Liver (tissue), 8 donors: ENCODE measurements at regions not wholly inside any gene's neighbourhood (a gene's known extent, or its start where the extent isn't known, plus 50 kb on each side); places are given as distances from the start of the nearest gene placed in this dataset.

Source experiments
- DNase-seq: peaks from one replicate; pipeline ENCODE4 v3.0.0-alpha.2; 2017; ENCODE audit warnings: low spot score
- H3K27ac ChIP-seq, 2 donors: one replicate each; pipeline ENCODE4 v1.7.0; 2013; ENCODE audit warnings: inconsistent platforms in 2 of 2, low read length in 2 of 2, control low read depth in 1 of 2, low read depth in 1 of 2, mild to moderate bottlenecking in 1 of 2
- H3K27me3 ChIP-seq, 4 donors: one replicate each; pipeline versions ENCODE4 v1.6.1 to v1.7.0; 2013; ENCODE audit warnings: low read length in 3 of 4, inconsistent platforms in 1 of 4, mild to moderate bottlenecking in 1 of 4, moderate library complexity in 1 of 4; ENCODE audit not compliant: control insufficient read depth in 4 of 4, insufficient read depth in 4 of 4
- H3K36me3 ChIP-seq, 4 donors: one replicate each; pipeline versions ENCODE4 v1.6.1 to v1.7.0; 2013; ENCODE audit warnings: low read length in 3 of 4, mild to moderate bottlenecking in 3 of 4, low read depth in 1 of 4, moderate library complexity in 1 of 4; ENCODE audit not compliant: control insufficient read depth in 4 of 4, insufficient read depth in 3 of 4
- H3K4me1 ChIP-seq, 4 donors: one replicate each; pipeline versions ENCODE4 v1.6.1 to v1.7.0; 2013; ENCODE audit warnings: low read length in 3 of 4, mild to moderate bottlenecking in 3 of 4, moderate library complexity in 1 of 4; ENCODE audit not compliant: control insufficient read depth in 4 of 4, insufficient read depth in 4 of 4
- H3K4me3 ChIP-seq, 3 donors: one replicate each; pipeline versions ENCODE4 v1.6.1 to v1.7.0; 2013; ENCODE audit warnings: low read length in 3 of 3, control low read depth in 1 of 3, low read depth in 1 of 3, mild to moderate bottlenecking in 1 of 3
- H3K9ac ChIP-seq, 2 donors: one replicate each; pipeline ENCODE4 v1.7.0; 2013; ENCODE audit warnings: low read length in 2 of 2, mild to moderate bottlenecking in 2 of 2, moderate library complexity in 2 of 2, control low read depth in 1 of 2, low read depth in 1 of 2
- H3K9me3 ChIP-seq, 4 donors: one replicate each; pipeline versions ENCODE4 v1.6.1 to v1.7.0; 2013; ENCODE audit warnings: low read length in 3 of 4; ENCODE audit not compliant: control insufficient read depth in 4 of 4
- EGR1 ChIP-seq, 2 donors: IDR thresholded peaks; 2 replicates each; pipeline ENCODE4 v1.6.1; 2016 to 2018; ENCODE audit warnings: antibody characterized with exemption in 2 of 2, low read depth in 2 of 2
- FOXA1 ChIP-seq: IDR thresholded peaks from 2 replicates; pipeline ENCODE4 v1.6.1; 2016; ENCODE audit warnings: antibody characterized with exemption
- FOXA2 ChIP-seq: IDR thresholded peaks from 2 replicates; pipeline ENCODE4 v1.6.1; 2016; ENCODE audit warnings: antibody characterized with exemption
- GABPA ChIP-seq, 2 donors: IDR thresholded peaks in 1 of 2; conservative IDR thresholded peaks in 1 of 2; 2 replicates each; pipeline ENCODE4 v1.6.1; 2016; ENCODE audit warnings: antibody characterized with exemption in 2 of 2, mild to moderate bottlenecking in 1 of 2, moderate library complexity in 1 of 2
- HNF4A ChIP-seq, 2 donors: conservative IDR thresholded peaks; 2 replicates each; pipeline ENCODE4 v1.6.1; 2016; ENCODE audit warnings: antibody characterized with exemption in 2 of 2, mild to moderate bottlenecking in 2 of 2
- HNF4G ChIP-seq: IDR thresholded peaks from 2 replicates; pipeline ENCODE4 v1.6.1; 2016; ENCODE audit warnings: antibody characterized with exemption
- JUND ChIP-seq, 2 donors: IDR thresholded peaks; 2 replicates each; pipeline ENCODE4 v1.6.1; 2016; ENCODE audit warnings: antibody characterized with exemption in 2 of 2
- NR2F2 ChIP-seq: IDR thresholded peaks from 2 replicates; pipeline ENCODE4 v1.6.1; 2016; ENCODE audit warnings: antibody characterized with exemption
- RAD21 ChIP-seq, 2 donors: IDR thresholded peaks; 2 replicates each; pipeline ENCODE4 v1.6.1; 2016; ENCODE audit warnings: antibody characterized with exemption in 2 of 2, mild to moderate bottlenecking in 2 of 2
- RXRA ChIP-seq, 2 donors: IDR thresholded peaks; 2 replicates each; pipeline ENCODE4 v1.6.1; 2017 to 2018; ENCODE audit warnings: antibody characterized with exemption in 2 of 2, mild to moderate bottlenecking in 1 of 2
- SP1 ChIP-seq: IDR thresholded peaks from 2 replicates; pipeline ENCODE4 v1.6.1; 2018; ENCODE audit warnings: antibody characterized with exemption, mild to moderate bottlenecking
- TAF1 ChIP-seq: conservative IDR thresholded peaks from 2 replicates; pipeline ENCODE4 v1.6.1; 2016; ENCODE audit warnings: antibody characterized with exemption, mild to moderate bottlenecking
- YY1 ChIP-seq: IDR thresholded peaks from 2 replicates; pipeline ENCODE4 v1.6.1; 2016; ENCODE audit warnings: antibody characterized with exemption, mild to moderate bottlenecking
- whole genome bisulfite sequencing: extraction: QIAGEN DNeasy Blood & Tissue Kit; methylation state at CpG from one replicate; pipeline ENCODE4 v1.1.7; 2013; 5-methylcytosine and 5-hydroxymethylcytosine counted together
- TF ChIP-seq, protein P1 (sequence below): IDR thresholded peaks from 2 replicates; pipeline ENCODE4 v1.6.1; 2016; ENCODE audit warnings: antibody characterized with exemption, mild to moderate bottlenecking
- TF ChIP-seq, protein P2 (sequence below): fragments of 150-350 bp; IDR thresholded peaks from 2 replicates; pipeline ENCODE4 v1.5.1; 2017; ENCODE audit warnings: improper control_type of control experiment, low read depth, low read length; ENCODE audit not compliant: missing input control
- TF ChIP-seq, protein P3 (sequence below): IDR thresholded peaks from 2 replicates; pipeline ENCODE4 v1.6.1; 2016; ENCODE audit warnings: antibody characterized with exemption
- TF ChIP-seq, protein P4 (sequence below): IDR thresholded peaks from 2 replicates; pipeline ENCODE4 v1.6.1; 2016; ENCODE audit warnings: antibody characterized with exemption
- TF ChIP-seq, protein P5 (sequence below): IDR thresholded peaks from 2 replicates; pipeline ENCODE4 v1.6.1; 2016; ENCODE audit warnings: antibody characterized with exemption
- donor health status: healthy.
- donor health status: healthy.
- donor health status: healthy.
- donor health status: healthy.
- donor health status: healthy.

DNA sequence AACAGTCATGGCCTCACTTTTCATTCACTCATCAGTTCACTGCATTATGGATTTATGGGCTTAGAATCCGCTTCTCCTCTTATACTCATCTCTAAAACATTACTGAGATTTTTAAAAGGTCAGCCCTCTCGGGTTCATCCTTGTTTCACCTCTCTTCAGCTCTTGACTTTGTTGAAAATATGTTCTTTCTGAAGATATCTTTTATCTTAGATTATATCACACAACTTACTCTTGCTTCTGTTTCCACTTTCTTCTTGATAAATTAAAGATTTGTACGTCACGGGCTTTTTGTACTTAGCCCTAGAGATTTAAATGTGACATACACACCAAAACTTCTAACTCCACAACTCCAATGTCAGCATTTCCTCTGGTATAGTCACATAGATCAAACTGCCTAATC lies 342.5 kb upstream of the TMEM229A start:
- Histone ChIP-seq H3K27ac (no peak overlapping the region), H3K4me3 (no peak overlapping the region), H3K36me3 (no peaks in the 10 kb centered on the region), H3K9me3 (no peaks in the 10 kb centered on the region), H3K9ac (no peak overlapping the region), H3K4me1 (no peaks in the 10 kb centered on the region), H3K27me3 (no peaks in the 10 kb centered on the region)
- WGBS, result 79% methylated on average over 4 of the region's 4 CpGs
- TF ChIP-seq SP1, result no peak
- TF ChIP-seq, protein P1, sequence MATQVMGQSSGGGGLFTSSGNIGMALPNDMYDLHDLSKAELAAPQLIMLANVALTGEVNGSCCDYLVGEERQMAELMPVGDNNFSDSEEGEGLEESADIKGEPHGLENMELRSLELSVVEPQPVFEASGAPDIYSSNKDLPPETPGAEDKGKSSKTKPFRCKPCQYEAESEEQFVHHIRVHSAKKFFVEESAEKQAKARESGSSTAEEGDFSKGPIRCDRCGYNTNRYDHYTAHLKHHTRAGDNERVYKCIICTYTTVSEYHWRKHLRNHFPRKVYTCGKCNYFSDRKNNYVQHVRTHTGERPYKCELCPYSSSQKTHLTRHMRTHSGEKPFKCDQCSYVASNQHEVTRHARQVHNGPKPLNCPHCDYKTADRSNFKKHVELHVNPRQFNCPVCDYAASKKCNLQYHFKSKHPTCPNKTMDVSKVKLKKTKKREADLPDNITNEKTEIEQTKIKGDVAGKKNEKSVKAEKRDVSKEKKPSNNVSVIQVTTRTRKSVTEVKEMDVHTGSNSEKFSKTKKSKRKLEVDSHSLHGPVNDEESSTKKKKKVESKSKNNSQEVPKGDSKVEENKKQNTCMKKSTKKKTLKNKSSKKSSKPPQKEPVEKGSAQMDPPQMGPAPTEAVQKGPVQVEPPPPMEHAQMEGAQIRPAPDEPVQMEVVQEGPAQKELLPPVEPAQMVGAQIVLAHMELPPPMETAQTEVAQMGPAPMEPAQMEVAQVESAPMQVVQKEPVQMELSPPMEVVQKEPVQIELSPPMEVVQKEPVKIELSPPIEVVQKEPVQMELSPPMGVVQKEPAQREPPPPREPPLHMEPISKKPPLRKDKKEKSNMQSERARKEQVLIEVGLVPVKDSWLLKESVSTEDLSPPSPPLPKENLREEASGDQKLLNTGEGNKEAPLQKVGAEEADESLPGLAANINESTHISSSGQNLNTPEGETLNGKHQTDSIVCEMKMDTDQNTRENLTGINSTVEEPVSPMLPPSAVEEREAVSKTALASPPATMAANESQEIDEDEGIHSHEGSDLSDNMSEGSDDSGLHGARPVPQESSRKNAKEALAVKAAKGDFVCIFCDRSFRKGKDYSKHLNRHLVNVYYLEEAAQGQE, result no peak
- TF ChIP-seq, protein P2, sequence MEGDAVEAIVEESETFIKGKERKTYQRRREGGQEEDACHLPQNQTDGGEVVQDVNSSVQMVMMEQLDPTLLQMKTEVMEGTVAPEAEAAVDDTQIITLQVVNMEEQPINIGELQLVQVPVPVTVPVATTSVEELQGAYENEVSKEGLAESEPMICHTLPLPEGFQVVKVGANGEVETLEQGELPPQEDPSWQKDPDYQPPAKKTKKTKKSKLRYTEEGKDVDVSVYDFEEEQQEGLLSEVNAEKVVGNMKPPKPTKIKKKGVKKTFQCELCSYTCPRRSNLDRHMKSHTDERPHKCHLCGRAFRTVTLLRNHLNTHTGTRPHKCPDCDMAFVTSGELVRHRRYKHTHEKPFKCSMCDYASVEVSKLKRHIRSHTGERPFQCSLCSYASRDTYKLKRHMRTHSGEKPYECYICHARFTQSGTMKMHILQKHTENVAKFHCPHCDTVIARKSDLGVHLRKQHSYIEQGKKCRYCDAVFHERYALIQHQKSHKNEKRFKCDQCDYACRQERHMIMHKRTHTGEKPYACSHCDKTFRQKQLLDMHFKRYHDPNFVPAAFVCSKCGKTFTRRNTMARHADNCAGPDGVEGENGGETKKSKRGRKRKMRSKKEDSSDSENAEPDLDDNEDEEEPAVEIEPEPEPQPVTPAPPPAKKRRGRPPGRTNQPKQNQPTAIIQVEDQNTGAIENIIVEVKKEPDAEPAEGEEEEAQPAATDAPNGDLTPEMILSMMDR, result no peak
- TF ChIP-seq, protein P3, sequence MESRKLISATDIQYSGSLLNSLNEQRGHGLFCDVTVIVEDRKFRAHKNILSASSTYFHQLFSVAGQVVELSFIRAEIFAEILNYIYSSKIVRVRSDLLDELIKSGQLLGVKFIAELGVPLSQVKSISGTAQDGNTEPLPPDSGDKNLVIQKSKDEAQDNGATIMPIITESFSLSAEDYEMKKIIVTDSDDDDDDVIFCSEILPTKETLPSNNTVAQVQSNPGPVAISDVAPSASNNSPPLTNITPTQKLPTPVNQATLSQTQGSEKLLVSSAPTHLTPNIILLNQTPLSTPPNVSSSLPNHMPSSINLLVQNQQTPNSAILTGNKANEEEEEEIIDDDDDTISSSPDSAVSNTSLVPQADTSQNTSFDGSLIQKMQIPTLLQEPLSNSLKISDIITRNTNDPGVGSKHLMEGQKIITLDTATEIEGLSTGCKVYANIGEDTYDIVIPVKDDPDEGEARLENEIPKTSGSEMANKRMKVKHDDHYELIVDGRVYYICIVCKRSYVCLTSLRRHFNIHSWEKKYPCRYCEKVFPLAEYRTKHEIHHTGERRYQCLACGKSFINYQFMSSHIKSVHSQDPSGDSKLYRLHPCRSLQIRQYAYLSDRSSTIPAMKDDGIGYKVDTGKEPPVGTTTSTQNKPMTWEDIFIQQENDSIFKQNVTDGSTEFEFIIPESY, result no peak
- no peak for TF ChIP-seq HNF4G
- TF ChIP-seq TAF1, result no peak
- TF ChIP-seq RAD21 (IDR thresholded peaks at IDR 0.05), result no peak
- no peak for TF ChIP-seq EGR1 (IDR thresholded peaks at IDR 0.05; ENCODE audit: low read depth in 2 of 2)
- TF ChIP-seq RXRA (IDR thresholded peaks at IDR 0.05), result no peak
- TF ChIP-seq NR2F2, result no peak
- TF ChIP-seq FOXA2, result no peak
- TF ChIP-seq, protein P4, sequence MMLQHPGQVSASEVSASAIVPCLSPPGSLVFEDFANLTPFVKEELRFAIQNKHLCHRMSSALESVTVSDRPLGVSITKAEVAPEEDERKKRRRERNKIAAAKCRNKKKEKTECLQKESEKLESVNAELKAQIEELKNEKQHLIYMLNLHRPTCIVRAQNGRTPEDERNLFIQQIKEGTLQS, result no peak
- no peak for TF ChIP-seq GABPA (IDR thresholded peaks at IDR 0.05 in 1 of 2, conservative IDR thresholded peaks at IDR 0.05 in 1 of 2)
- TF ChIP-seq HNF4A (conservative IDR thresholded peaks at IDR 0.05), result no peak
- TF ChIP-seq, protein P5, sequence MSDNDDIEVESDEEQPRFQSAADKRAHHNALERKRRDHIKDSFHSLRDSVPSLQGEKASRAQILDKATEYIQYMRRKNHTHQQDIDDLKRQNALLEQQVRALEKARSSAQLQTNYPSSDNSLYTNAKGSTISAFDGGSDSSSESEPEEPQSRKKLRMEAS, result no peak
- no peak for TF ChIP-seq JUND (IDR thresholded peaks at IDR 0.05)
- no peak for TF ChIP-seq FOXA1
- DNase-seq, result no peak

DNA sequence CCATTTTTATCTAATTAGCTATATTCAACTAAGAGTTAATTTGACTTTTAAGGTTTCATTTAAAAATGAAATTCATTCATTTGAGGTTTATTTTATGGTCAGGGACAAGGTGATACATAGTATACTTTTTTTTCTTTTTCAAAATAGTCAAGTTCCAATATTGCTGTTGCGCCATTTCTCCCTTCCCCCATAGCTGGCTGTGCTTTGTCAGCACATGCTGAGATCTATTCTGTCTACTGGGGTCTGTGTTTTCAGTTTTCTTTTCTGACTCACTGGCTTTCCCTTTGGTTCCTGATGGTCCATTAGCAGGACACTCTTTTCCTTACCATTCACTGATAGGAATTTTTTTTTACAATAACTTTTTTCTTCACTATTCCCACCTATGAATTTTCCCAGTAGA lies 336.4 kb upstream of the TMEM229A start:
- WGBS, result 87% methylated on average over 1 of the region's 1 CpG
- Histone ChIP-seq H3K4me3 (no peak overlapping the region), H3K4me1 (no peaks in the 10 kb centered on the region), H3K9ac (no peak overlapping the region), H3K36me3 (no peaks in the 10 kb centered on the region), H3K9me3 (no peaks in the 10 kb centered on the region), H3K27me3 (no peaks in the 10 kb centered on the region), H3K27ac (no peak overlapping the region)
- TF ChIP-seq, protein P5, result no peak
- TF ChIP-seq YY1, result no peak
- TF ChIP-seq HNF4G, result no peak
- TF ChIP-seq, protein P4, result no peak
- TF ChIP-seq, protein P3, result no peak
- TF ChIP-seq RXRA (IDR thresholded peaks at IDR 0.05), result no peak
- no peak for TF ChIP-seq FOXA2
- DNase-seq, result no peak
